NCI-H2081 (cell line): ENCODE measurements at regions not wholly inside any gene's neighbourhood (a gene's known extent, or its start where the extent isn't known, plus 50 kb on each side); places are given as distances from the start of the nearest gene placed in this dataset.

Source experiments
- DNase-seq, 2 experiments: peaks; one replicate each; lab custom pipeline; 2025; lab: John Stamatoyannopoulos, UW

DNA sequence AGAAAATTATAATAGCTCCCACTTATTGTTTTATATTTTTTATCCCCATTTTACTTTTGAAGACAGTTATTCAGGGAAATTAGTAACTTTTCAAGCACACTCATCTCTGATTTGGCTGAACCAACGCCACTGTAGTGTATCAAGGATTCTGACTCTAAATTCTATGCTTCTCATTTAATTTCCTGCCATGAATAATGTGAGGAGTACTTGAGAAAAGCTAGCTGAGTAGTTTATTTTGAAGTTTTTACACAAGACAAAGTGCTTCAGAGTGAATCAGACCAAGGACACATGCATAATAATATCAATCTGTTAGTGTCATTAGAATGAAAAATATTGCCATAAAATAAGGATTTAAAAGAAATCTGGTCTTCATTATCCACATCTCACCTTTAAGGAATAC lies 329.9 kb downstream of the SLITRK6 start:
- no peak for DNase-seq

DNA sequence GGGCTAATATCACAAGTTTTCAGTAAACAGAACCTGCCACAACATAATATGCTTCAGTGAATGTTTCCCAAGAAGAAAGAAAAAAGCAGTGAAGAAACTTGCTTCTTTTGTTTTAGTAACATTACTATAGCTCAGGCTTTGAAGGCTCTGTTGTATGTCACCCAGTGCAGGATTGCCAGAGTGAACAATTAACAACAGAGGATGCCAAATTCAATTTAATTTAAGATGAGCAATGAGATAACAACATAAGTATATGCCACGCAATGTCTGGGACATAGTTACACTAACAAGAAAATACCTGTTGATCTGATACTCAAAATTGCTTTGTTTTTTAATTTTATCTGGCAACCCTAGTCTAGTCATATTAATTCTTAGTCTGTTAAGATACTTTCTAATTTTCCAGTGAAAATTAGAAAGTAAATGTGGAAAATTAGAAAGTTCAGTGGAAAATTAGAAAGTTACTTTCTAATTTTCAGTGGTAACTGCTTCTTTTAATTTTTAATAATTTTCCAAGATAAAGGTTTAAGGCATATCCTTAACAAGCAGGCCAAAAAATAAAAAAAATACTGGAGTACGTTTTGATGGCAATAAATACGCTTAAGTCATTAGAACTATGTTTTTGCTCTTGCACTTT lies 336.3 kb downstream of the SLITRK6 start:
- DNase-seq = no peak

DNA sequence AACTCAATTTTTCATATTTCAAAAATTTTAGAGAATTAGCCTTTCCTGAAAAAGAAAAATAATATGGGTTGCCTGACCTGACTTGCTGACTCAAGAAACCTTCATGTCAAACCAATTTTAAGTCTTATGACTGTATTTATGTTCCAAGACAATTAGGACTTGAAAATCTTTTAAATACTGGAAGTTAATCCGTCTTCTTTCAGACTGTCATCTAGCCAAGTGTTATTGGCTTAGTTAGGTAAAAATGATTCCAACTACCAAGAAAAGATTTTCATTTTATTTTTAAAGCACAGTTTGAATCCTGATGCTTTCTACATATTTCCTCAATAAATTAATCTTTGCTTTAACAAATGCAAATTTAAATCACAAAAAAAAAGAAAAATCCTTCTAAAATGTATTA lies 337.6 kb downstream of the SLITRK6 start:
- DNase-seq = no peak

DNA sequence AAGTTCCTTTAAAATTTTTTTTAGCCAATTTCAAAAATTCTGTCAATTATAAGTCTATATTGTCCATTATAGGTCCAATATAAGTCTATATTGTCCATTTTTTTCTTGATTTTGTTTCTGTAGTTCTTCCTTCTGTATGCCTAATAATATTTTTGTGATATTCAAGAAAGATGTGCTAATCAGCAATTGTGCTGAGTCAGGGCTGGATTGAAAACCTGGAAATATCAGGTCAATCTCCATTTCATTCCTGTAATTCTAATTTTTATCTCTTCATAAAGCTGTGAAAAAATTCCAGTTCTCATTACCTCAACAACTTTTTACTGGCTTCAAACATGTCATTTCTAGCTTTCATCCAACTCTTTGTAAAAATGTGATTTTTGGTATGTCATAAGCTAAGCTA lies 353.7 kb downstream of the SLITRK6 start:
- no peak for DNase-seq

DNA sequence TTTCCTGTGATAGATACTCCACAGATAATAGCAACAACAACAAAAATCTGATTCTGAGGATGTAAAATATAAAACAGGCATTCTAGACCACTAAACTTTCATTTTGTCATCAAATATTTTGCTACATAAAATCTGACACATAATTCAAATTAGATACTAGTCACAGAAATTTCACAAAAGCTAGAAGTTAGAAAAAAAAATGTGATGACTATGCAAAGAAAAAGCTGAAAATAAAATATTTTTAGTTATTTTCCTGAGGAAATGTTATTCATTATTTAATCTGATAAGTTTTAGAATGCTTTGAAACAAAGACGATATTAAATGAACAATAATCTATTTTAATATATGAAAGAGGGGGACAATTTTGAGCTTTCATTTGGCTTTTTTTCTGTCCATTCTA lies 357.2 kb downstream of the SLITRK6 start:
- DNase-seq = no peak

DNA sequence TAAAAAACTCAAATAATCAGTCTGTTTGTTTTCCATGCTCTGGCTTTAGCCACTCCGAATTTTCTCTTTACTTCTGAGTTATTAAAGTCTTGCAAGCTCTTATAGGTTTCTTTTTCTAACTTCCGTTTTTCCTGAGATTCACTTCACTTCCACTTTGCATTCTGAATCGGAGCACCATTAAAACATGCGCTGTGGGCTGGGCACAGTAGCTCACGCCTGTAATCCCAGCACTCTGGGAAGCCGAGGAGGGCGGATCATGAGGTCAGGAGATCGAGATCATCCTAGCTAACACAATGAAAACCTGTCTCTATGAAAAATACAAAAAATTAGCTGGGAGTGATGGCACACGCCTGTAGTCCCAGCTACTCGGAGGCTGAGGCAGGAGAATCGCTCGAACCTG lies 357.9 kb downstream of the SLITRK6 start:
- DNase-seq = no peak

DNA sequence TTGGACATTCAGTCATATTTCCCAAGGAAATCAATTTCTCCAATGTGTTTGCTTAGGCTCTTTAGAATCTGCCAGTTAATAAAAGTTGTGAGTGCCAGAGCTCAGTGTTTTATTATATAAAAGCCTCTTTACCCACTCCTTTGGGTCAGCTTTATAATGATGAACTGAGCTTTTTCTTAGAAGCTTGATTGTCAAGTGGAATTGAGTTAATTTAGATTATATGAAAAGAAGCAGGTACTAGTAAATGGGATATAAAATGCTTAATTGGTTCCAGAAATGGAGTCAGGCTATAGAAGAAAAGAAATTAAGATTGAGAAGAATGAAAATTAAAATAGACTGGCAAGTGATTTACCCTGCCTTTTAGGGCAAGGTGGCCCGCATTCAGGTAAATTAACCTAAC lies 363.2 kb downstream of the SLITRK6 start:
- no peak for DNase-seq

DNA sequence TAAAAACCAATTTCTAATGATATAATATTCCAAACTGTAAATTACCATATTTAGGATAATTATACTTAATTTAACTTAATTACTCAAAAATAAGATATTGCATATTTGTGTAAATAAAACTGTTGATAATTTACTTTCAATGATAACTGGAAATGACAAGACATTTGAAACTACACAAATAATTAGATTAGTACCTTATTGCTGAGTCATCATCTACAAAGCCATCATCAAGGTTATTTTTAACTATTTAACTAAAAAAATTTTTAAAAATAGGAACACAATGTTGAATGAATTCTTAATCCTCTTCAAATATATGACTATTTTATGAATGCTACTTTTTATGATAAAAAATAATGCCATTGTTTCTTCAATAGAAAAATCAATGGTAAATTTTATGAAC lies 364.3 kb downstream of the SLITRK6 start:
- DNase-seq = no peak

DNA sequence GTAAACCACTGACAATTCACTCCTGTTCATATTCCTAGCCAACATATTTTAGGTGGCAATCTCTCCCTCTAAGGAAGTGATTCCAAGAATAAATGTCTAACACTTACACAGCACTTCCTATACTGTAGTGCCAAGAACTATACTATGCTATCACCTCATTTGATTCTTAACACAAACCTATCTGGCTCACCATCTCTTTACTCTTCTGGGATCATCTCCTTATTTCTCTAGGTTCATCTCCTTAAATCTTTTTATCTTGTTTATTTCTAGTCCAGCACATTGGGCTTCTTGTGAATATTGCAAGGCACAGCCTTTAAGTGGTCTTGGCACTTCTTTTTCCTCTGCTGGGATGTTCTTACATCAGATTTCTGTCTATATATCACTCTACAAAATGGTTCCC lies 366.3 kb downstream of the SLITRK6 start:
- no peak for DNase-seq

DNA sequence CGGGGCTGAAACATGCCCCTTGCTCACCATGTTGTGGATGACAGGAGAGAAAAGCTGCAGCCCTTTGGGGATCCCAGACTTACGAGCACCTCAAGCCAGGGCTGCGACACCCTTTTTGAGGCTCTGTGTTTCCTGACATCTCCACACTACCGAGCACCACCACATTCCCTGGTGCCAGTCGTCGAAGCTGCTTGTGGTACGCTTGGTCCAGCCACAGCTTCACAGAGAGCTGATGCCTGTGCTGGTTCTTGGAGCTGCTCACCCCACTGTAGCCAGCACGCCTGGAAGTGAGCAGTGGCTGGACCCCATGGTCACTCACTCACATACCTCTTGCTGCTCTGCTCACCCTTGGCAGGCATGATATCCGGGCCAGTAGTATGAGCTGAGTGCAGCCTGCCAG lies 367.5 kb downstream of the SLITRK6 start:
- no peak for DNase-seq

DNA sequence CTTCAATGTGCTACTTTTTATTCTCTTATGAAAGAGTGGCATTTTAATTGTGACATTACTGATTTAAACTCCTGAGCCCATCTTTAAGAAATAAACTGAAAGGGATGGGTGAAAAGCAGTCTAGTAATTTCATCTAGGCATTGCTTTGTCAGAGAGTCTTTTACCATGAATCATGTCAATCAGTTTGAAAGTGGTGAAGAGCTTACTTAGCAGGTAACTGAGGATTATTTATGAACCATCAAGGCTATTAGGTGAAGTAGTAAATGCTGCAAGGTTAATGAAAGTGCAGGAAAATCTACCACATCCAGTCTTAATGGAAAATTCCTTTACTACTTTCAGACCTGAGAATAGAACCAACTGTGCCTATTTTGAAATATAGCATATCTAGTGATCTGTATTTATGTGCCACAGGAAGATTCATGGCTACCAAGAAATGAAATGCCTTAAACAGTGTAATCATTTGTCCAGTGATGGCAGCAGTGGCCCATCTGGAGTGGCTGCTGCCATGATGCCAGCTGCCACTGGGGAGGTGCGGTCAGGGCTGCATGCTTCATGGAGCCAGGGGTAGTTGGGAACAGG lies 368.9 kb downstream of the SLITRK6 start:
- DNase-seq = no peak

DNA sequence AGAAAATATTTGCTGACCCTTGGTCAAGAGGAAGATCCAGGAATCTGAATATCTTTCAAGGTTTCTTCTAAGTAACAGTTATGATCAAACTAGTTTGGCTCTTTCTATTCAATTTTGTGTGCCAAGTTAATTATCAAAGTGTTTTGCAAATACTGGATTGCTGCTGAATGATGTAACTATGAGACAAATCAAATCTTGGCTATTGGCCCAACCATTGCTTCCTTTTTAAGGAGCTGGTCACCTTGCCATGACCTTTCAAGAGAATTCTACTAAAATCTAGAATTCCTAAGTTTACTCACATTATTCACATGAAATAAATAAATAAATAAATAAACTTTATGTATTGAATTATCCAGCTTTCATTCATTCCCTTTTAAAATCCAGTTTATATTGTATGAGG lies 371.8 kb downstream of the SLITRK6 start:
- DNase-seq = no peak

DNA sequence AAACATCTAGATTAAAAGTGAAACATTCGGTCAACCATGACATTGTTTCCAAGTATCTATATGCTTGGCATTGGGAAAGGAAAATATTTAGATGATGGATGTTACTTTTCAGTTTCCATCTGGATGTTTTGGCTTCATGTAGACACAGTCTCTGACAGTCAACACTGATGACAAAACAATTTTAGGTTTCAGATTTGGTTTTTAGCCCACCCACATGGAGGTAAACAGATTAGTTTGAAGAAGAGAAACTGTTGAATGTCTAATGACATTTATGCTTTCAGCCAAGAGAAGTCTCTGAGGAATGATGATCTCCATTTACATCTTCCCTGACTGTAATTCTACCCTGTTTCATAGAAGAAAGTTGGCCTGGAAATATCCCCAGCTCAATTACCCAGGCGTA lies 379.1 kb downstream of the SLITRK6 start:
- DNase-seq = no peak

DNA sequence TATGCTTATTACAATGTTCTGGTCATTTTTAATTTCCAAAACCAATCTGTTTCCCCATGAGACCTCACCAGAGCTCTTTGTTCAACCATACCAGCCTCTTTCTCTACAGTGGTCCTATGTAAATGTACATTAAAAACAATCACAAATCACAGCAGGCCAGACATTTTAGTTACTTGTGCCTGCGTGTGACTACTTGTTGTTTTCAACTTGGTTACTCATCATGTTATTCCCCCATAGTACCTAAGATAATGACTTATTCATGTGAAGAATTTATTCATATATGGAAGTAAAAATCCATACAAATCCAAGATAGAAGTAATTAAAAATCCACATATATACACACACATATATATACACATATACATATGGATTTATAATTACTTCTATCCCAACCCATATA lies 379.6 kb downstream of the SLITRK6 start:
- DNase-seq = no peak

DNA sequence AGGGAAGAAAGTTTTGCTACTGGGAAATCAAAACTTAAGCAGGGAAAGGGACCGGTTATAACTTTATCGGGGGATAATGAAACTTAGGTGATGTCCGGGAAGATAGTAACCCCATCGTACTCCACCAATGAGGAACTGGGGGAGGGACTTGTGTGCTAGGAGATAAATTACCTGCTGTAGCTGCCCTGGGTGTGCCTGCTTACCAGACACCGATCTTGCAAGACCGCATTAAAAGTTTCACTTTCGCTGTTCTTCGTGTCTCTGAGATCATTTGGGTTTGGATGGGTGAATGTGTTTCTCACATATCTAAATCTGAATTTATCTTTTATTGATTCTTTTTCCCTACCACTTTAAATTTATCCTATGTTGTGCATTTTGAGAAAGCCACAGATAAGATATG lies 381.4 kb downstream of the SLITRK6 start:
- DNase-seq = no peak

DNA sequence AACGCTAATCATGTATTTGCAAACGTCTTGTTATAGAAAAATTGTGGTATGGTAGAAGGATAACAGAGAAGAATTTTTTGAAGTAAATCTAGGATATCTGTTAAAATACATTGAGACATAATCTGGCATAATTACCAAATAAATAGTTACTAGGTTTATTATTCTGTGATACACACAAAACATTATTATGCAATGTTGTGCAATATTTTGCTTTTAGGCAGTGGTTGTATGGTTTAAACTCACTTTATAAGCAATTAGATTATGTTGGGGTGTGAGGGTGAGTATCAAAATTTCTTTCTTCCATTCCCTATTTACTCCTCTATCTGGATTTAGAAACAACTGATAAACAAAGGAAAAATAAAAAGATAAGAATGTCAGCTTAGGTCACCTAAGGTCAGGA lies 385.6 kb downstream of the SLITRK6 start:
- no peak for DNase-seq

DNA sequence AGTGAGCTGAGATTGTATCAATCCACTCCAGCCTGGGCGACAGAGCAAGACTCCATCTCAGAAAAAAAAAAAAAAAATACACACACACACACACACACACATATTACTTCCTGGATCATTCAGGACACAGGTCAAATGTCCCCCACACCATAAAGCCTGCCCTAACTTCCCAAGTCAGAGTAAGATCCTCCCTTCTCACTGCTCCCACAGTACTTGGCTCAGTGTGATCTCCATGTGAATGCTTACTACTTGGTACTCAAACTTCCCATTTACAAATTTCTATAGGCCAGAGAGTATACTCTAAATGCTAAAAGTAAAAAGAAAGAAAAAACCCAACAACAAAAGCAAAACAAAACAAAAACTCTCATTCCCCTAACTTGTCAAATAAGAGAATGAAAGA lies 386.8 kb downstream of the SLITRK6 start:
- DNase-seq = no peak

DNA sequence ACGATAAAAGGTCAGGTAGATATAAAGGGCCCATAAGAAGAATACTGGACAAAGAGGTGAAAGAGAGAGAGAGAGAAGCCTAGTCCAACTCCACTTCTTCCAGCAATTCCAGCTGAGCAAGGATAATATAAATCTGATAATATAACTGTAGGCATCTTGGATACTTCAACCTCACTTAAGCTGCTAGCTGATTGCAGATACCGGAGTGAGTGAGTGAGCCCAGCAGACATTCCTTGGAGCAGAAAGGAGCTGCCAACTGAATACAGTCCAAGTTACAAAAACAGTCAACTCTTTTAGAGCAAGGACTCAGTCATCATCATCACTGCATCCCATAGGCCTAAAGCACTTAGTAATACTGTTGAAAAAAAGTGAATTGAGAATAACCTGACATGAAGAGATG lies 387.6 kb downstream of the SLITRK6 start:
- no peak for DNase-seq

DNA sequence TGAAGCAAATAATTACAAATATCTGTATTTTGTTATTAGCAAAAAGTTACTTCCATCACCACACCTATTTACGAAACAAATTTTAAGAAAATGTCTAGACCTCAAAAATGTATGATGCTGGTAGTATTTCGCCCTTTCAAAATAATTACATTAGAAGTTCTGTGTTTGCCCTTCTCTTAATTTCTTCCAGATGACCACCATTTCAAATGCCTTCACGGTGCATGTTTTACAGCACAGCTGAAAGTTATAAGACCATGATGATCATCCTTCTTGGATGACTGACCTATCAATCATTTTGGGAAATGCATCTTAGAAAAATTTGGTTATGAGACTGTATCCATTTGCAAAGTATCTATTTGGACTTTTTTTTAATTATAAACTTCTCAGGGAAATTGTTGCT lies 390.8 kb downstream of the SLITRK6 start:
- DNase-seq = no peak

DNA sequence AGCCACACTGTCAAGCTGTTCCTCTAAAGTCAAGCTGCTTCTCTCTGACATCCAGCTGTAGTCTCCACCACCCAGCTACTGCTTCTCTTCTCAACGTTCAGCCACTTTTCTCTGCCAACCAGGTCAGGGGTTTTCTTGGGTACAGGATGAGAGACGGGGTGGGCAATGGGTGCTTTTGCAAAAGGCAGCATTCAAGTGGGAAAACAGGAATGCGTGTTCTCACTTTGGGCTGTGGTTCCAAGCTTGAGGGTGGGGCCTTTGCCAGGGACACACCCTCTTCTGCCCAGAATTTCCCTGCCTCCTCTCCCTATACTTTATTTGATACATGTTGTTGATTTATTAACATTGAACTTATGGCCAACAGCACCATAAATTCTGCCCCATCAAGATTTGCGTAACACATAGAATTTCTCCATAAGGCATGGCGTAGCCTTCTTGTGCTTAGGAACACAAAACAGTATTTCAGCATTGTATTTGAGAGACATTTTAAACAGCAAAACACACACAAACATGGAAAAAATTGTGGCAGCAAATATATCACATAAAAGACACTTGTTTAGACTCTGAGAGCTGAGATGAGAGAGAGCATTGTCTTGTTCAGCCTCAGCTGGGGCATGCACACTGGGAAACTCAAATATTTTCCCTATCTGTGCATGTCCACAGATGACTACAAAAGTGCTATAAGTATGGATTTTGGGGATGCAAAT lies 392.8 kb downstream of the SLITRK6 start:
- no peak for DNase-seq

DNA sequence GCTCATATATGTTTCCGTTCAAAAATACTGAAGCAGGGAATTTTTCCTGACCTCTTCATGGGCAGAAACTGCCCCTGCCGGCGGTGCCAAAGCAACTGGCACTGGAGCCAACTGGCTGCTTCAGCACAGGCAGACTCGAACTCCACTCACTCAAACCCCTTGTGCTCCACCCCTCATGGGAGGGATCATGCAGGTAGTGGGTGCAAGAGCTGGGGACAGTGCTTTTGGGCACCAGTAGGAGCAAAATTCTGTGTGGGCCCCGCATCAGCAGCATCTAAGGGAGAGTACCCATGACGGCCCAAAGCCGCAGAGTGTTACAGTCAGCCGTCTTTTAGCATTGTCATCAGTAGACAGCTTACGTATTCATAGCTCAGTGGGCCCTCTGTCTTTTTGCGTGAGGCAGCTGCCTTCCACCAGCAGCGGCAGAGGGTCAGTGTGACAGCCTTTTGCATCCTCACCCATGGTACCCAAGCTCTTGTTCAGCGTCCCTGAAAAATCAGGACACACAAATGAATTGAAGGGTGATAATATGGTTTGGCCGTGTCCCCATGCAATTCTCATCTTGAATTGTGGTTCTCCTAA lies 393.8 kb downstream of the SLITRK6 start:
- no peak for DNase-seq

DNA sequence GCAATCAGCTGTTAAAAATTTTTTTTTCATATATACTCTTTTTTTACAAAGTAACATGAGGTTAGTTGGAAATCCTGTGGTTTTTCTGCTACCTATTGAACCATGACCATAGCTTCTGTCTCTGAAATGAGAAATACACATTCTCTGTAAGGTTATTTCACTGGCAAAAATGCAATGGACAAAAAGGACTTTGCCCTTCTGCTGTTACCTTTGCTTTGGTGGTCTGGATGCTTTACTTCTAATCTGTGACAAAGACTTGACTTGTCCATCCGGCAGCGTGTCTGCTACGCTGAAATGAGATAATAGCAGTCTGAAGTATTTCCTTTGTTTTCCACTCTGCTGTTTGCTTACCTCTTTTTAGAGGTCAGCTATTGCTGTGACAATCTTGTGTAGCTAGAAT lies 412.8 kb downstream of the SLITRK6 start:
- DNase-seq = peak in 1 of 2 experiments; percentile 63

DNA sequence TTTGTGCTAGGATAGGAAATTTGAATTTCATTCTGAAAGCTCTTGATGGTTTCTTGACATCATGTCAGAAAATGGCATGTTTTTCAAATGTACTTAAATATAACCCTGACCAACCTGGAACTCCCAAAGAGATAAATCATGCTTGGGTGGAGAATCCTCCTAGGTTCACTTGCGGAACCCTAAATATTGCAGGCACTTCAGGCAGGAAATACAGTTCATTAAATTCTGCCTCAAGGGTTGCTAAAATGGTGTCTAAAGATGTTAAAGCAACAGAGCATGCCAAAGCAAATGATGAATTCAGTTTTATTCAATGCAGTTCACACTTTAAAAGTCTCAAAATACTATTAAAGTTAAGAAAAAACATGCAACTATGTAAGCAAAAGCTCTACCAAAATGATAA lies 415.9 kb downstream of the SLITRK6 start:
- no peak for DNase-seq
